LNCaP clone FGC (cell line): ENCODE measurements at regions not wholly inside any gene's neighbourhood (a gene's known extent, or its start where the extent isn't known, plus 50 kb on each side); places are given as distances from the start of the nearest gene placed in this dataset.
"Not testable (repeated sequence)": the region's sequence is repeated elsewhere in the genome, so short reads cannot be mapped to it uniquely, and the experiment has no call there.

Source experiments
- DNase-seq: peaks from one replicate; pipeline ENCODE4 v3.0.0-alpha.2; 2011; ENCODE audit warnings: low read depth
- H3K4me3 ChIP-seq: 2 replicates; pipeline ENCODE4 v1.5.1; 2011; ENCODE audit warnings: mild to moderate bottlenecking, low read depth, low read length, control low read depth
- TF ChIP-seq, protein P1 (sequence below): IDR thresholded peaks from 2 replicates; pipeline ENCODE4 v1.5.1; 2012; ENCODE audit warnings: mild to moderate bottlenecking; ENCODE audit not compliant: control insufficient read depth, insufficient read depth; ENCODE audit errors: extremely low read depth

- TF ChIP-seq, protein P1, sequence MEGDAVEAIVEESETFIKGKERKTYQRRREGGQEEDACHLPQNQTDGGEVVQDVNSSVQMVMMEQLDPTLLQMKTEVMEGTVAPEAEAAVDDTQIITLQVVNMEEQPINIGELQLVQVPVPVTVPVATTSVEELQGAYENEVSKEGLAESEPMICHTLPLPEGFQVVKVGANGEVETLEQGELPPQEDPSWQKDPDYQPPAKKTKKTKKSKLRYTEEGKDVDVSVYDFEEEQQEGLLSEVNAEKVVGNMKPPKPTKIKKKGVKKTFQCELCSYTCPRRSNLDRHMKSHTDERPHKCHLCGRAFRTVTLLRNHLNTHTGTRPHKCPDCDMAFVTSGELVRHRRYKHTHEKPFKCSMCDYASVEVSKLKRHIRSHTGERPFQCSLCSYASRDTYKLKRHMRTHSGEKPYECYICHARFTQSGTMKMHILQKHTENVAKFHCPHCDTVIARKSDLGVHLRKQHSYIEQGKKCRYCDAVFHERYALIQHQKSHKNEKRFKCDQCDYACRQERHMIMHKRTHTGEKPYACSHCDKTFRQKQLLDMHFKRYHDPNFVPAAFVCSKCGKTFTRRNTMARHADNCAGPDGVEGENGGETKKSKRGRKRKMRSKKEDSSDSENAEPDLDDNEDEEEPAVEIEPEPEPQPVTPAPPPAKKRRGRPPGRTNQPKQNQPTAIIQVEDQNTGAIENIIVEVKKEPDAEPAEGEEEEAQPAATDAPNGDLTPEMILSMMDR = no peak
- no peak for DNase-seq
- H3K4me3 ChIP-seq = no peak overlapping the region
Measured at GRCh38 chr3:189375532-189375931, 203.8 kb downstream of the TPRG1 start.

GRCh38 chr3:189383630-189384029, 211.9 kb downstream of the TPRG1 start:
- no peak for DNase-seq
- TF ChIP-seq, protein P1 = no peak

GRCh38 chr3:189385880-189386279, 214.1 kb downstream of the TPRG1 start:
- not testable (repeated sequence) for H3K4me3 ChIP-seq, DNase-seq

More at GRCh38 chr3:189383630-189384029, 211.9 kb downstream of the TPRG1 start:
- no peak overlapping the region for H3K4me3 ChIP-seq

- no peak overlapping the region for H3K4me3 ChIP-seq
- no peak for DNase-seq
- TF ChIP-seq, protein P1 = no peak
Measured at GRCh38 chr3:189386739-189387138, 215.0 kb downstream of the TPRG1 start.

DNA sequence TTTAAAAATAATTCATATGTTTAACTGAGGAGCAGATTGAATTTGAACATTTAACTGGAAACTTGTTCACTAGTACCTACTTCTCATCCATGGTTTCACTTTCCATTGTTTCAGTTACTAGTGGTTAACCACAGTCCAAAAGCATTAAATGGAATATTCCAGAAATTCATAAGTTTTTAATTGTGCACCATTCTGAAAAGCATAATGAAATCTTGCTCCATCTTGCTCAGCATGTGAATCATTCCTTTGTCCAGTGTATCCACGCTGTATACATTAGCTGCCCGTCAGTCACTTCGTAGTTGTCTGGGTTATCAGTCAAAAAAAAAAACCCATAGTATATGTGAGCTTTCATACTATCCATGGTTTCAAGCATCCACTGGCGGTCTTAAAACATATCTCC, 217.6 kb downstream of the TPRG1 start:
- DNase-seq = no peak
- TF ChIP-seq, protein P1 = no peak
- no peak overlapping the region for H3K4me3 ChIP-seq

DNA sequence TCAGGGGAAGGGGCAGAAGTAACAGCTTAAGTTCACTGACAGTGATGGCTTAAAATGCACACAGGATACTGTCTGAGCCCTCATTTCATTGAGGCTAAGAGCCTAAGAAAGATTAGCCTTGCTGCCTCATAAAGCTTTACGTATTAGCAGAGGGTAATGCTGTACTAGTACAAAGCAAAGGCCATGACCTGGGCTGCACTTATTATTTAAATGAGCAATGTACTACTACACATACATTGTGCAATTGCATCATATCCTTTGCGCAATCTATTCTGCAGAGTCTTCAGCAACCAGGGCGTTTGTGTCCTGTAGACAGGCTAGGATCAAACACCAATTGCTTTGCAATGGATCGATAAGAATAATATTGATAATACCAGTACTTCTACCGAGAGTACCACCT, 221.8 kb downstream of the TPRG1 start:
- DNase-seq = no peak
- no peak overlapping the region for H3K4me3 ChIP-seq
- TF ChIP-seq, protein P1 = no peak

- TF ChIP-seq, protein P1 = no peak
- H3K4me3 ChIP-seq = no peak overlapping the region
- DNase-seq = no peak
Measured at GRCh38 chr3:189394599-189395121, 222.9 kb downstream of the TPRG1 start.
